Calu3 (cell line): ENCODE measurements at regions not wholly inside any gene's neighbourhood (a gene's known extent, or its start where the extent isn't known, plus 50 kb on each side); places are given as distances from the start of the nearest gene placed in this dataset.

Experiments
- BruUV-seq: library from RNA; stranded (reverse); fragments of 400-500 nt; replicated peaks from 2 replicates; lab custom pipeline; 2021; lab: Mats Ljungman, UMichigan
- CTCF ChIA-PET: fragments of 300-600 bp; sonication (Branson Sonifier 250); formaldehyde crosslinking; loops from one replicate; lab custom pipeline; 2022; ENCODE audit warnings: antibody characterized with exemption; lab: Charles Lee
- DNase-seq: peaks from one replicate; pipeline ENCODE4 v3.0.0; 2022
- H3K27ac Mint-ChIP-seq: one replicate; pipeline ENCODE4 v1.8.0; 2022; ENCODE audit warnings: mixed read lengths; ENCODE audit not compliant: unreplicated experiment
- H3K27me3 Mint-ChIP-seq: one replicate; pipeline ENCODE4 v1.8.0; 2022; ENCODE audit warnings: mixed read lengths; ENCODE audit not compliant: unreplicated experiment
- H3K36me3 Mint-ChIP-seq: one replicate; pipeline ENCODE4 v1.8.0; 2022; ENCODE audit warnings: mild to moderate bottlenecking, moderate library complexity, mixed read lengths; ENCODE audit not compliant: insufficient read depth, unreplicated experiment
- H3K4me1 Mint-ChIP-seq: one replicate; pipeline ENCODE4 v1.8.0; 2022; ENCODE audit warnings: mild to moderate bottlenecking, low read depth, mixed read lengths; ENCODE audit not compliant: unreplicated experiment
- H3K4me3 Mint-ChIP-seq: one replicate; pipeline ENCODE4 v1.8.0; 2022; ENCODE audit warnings: mild to moderate bottlenecking, low read depth, moderate library complexity, mixed read lengths; ENCODE audit not compliant: unreplicated experiment
- H3K9me3 Mint-ChIP-seq: one replicate; pipeline ENCODE4 v1.8.0; 2022; ENCODE audit warnings: low read depth, mixed read lengths; ENCODE audit not compliant: unreplicated experiment
- CTCF ChIP-seq: fragments of 200-600 bp; IDR thresholded peaks from one replicate; pipeline ENCODE4 v1.8.0; 2022; ENCODE audit warnings: antibody characterized with exemption; ENCODE audit not compliant: unreplicated experiment
- intact Hi-C: fragments of 100-400 bp; cut with micrococcal nuclease; formaldehyde crosslinking; loops from one replicate; pipeline ENCODE4 v1.10.0; 2022; ENCODE audit not compliant: unreplicated experiment

GRCh38 chr14:48382961-48383360 is 707.6 kb upstream of the MDGA2 start:
- CTCF ChIA-PET: no interaction called here
- H3K27ac Mint-ChIP-seq: no peak overlapping the region
- BruUV-seq: no TSS peak
- DNase-seq: no peak
- no peaks in the 10 kb centered on the region for H3K27me3 Mint-ChIP-seq
- H3K36me3 Mint-ChIP-seq: no peaks in the 10 kb centered on the region
- peaks cover 12% of the 10 kb centered on the region for H3K9me3 Mint-ChIP-seq
- no peak for TF ChIP-seq CTCF
- H3K4me3 Mint-ChIP-seq: no peak overlapping the region
- intact Hi-C loops: no loop called here
- no peaks in the 10 kb centered on the region for H3K4me1 Mint-ChIP-seq

- intact Hi-C loops: no loop called here
- TF ChIP-seq CTCF: no peak
- Mint-ChIP-seq H3K27ac (no peak overlapping the region), H3K9me3 (peaks cover 11% of the 10 kb centered on the region), H3K36me3 (no peaks in the 10 kb centered on the region), H3K27me3 (no peaks in the 10 kb centered on the region), H3K4me1 (no peaks in the 10 kb centered on the region), H3K4me3 (no peak overlapping the region)
- BruUV-seq: no TSS peak
- no peak for DNase-seq
- CTCF ChIA-PET: no interaction called here
Measured at GRCh38 chr14:48378541-48378940, 703.1 kb upstream of the MDGA2 start.

- intact Hi-C loops: no loop called here
- TF ChIP-seq CTCF: no peak
- Mint-ChIP-seq H3K27me3 (no peaks in the 10 kb centered on the region), H3K36me3 (no peaks in the 10 kb centered on the region), H3K4me1 (no peaks in the 10 kb centered on the region), H3K9me3 (peaks cover 9% of the 10 kb centered on the region), H3K4me3 (no peak overlapping the region), H3K27ac (no peak overlapping the region)
- DNase-seq: no peak
- BruUV-seq: no TSS peak
- CTCF ChIA-PET: no interaction called here
Measured at GRCh38 chr14:48373981-48374380, 698.6 kb upstream of the MDGA2 start.

DNA sequence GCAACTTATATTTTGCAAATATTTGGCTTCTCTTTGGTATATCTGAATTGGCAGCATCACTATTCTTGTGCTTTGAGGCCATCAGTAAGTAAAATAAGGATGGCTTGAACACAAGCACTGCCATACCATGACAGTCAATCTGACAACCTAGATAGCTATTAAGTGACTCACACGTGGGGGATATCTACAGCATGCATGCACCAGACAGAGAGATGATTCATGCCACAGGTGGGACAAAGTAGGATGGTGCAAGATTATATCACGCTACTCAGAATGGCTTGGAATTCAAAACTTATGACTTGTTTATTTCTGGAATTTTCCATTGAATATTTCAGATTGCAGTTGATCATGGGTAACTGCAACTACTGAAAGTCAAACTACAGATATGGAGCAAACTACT is 675.6 kb upstream of the MDGA2 start:
- TF ChIP-seq CTCF: no peak
- H3K27me3 Mint-ChIP-seq: no peaks in the 10 kb centered on the region
- peaks cover 2% of the 10 kb centered on the region for H3K9me3 Mint-ChIP-seq
- H3K4me1 Mint-ChIP-seq: no peaks in the 10 kb centered on the region
- no peaks in the 10 kb centered on the region for H3K36me3 Mint-ChIP-seq
- CTCF ChIA-PET: no interaction called here
- DNase-seq: no peak
- intact Hi-C loops: no loop called here
- BruUV-seq: no TSS peak
- no peak overlapping the region for H3K27ac Mint-ChIP-seq
- H3K4me3 Mint-ChIP-seq: no peak overlapping the region
